ENCODE measurements at regions not wholly inside any gene's neighbourhood (a gene's known extent, or its start where the extent isn't known, plus 50 kb on each side); places are given as distances from the start of the nearest gene placed in this dataset.

DNA sequence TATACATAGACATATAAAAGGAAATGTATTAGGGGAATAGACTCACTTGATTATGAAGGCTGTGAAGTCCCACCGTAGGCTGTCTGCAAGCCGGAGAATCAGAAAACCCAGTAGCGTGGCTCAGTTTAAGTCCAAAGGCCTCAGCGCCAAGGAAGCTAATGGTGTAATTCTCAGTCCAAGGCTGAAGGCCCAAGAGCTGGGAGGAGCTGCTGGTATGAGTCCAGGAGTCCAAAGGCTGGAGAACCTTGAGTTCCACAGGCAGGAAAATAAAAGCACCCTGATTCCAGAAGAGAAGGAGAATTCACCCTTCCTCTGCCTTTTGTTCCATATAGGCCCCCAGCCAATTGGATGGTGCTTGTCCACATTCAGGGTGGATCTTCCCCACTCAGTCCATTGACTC lies 166.2 kb upstream of the TAC1 start (continued):
- TF ChIP-seq GABPA (IDR thresholded peaks at IDR 0.05 in 1 of 2, conservative IDR thresholded peaks at IDR 0.05 in 1 of 2) (no peak), RAD21 (IDR thresholded peaks at IDR 0.05) (no peak), SP1 (IDR thresholded peaks at IDR 0.05) (no peak)
- TF ChIP-seq, protein P1, sequence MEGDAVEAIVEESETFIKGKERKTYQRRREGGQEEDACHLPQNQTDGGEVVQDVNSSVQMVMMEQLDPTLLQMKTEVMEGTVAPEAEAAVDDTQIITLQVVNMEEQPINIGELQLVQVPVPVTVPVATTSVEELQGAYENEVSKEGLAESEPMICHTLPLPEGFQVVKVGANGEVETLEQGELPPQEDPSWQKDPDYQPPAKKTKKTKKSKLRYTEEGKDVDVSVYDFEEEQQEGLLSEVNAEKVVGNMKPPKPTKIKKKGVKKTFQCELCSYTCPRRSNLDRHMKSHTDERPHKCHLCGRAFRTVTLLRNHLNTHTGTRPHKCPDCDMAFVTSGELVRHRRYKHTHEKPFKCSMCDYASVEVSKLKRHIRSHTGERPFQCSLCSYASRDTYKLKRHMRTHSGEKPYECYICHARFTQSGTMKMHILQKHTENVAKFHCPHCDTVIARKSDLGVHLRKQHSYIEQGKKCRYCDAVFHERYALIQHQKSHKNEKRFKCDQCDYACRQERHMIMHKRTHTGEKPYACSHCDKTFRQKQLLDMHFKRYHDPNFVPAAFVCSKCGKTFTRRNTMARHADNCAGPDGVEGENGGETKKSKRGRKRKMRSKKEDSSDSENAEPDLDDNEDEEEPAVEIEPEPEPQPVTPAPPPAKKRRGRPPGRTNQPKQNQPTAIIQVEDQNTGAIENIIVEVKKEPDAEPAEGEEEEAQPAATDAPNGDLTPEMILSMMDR (IDR thresholded peaks at IDR 0.05; ENCODE audit: low read depth, low read length, missing input control) = no peak
- TF ChIP-seq, protein P2, sequence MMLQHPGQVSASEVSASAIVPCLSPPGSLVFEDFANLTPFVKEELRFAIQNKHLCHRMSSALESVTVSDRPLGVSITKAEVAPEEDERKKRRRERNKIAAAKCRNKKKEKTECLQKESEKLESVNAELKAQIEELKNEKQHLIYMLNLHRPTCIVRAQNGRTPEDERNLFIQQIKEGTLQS (IDR thresholded peaks at IDR 0.05) = no peak
- TF ChIP-seq, protein P3, sequence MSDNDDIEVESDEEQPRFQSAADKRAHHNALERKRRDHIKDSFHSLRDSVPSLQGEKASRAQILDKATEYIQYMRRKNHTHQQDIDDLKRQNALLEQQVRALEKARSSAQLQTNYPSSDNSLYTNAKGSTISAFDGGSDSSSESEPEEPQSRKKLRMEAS (IDR thresholded peaks at IDR 0.05) = no peak

DNA sequence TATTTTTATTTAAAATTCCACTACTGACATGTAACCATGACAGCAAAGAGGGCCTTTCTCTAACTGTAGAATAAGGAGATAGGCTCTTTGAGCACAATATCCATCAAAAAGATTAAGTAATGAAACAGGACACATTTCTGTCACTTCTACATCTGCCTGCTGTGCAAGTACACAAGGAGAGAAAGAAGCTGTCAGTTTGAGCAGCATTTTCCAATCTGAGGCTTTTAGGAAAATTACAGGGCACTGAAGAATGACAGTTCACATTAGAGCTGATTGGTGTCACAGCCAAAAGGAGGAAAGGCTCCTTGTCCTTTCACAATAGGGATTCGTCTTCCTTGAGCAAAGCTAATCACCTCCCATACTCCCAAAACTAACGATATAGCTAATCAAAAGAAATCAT lies 158.8 kb upstream of the TAC1 start:
- no peaks in the 10 kb centered on the region for H3K36me3 ChIP-seq (ENCODE audit: control insufficient read depth in 4 of 4, insufficient read depth in 3 of 4, low read depth in 1 of 4, low read length in 3 of 4)
- TF ChIP-seq NR2F2 (IDR thresholded peaks at IDR 0.05) (no peak), RAD21 (IDR thresholded peaks at IDR 0.05) (no peak), RXRA (IDR thresholded peaks at IDR 0.05) (no peak), SP1 (IDR thresholded peaks at IDR 0.05) (no peak), GABPA (IDR thresholded peaks at IDR 0.05 in 1 of 2, conservative IDR thresholded peaks at IDR 0.05 in 1 of 2) (no peak), YY1 (IDR thresholded peaks at IDR 0.05) (no peak), EGR1 (IDR thresholded peaks at IDR 0.05; ENCODE audit: low read depth in 2 of 2) (no peak), HNF4A (conservative IDR thresholded peaks at IDR 0.05) (no peak), TAF1 (conservative IDR thresholded peaks at IDR 0.05) (no peak)
- TF ChIP-seq, protein P1 (IDR thresholded peaks at IDR 0.05; ENCODE audit: low read depth, low read length, missing input control) = no peak
- TF ChIP-seq, protein P4, sequence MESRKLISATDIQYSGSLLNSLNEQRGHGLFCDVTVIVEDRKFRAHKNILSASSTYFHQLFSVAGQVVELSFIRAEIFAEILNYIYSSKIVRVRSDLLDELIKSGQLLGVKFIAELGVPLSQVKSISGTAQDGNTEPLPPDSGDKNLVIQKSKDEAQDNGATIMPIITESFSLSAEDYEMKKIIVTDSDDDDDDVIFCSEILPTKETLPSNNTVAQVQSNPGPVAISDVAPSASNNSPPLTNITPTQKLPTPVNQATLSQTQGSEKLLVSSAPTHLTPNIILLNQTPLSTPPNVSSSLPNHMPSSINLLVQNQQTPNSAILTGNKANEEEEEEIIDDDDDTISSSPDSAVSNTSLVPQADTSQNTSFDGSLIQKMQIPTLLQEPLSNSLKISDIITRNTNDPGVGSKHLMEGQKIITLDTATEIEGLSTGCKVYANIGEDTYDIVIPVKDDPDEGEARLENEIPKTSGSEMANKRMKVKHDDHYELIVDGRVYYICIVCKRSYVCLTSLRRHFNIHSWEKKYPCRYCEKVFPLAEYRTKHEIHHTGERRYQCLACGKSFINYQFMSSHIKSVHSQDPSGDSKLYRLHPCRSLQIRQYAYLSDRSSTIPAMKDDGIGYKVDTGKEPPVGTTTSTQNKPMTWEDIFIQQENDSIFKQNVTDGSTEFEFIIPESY (IDR thresholded peaks at IDR 0.05) = no peak
- TF ChIP-seq, protein P3 (IDR thresholded peaks at IDR 0.05) = no peak
- TF ChIP-seq, protein P2 (IDR thresholded peaks at IDR 0.05) = no peak
- H3K27me3 ChIP-seq (ENCODE audit: control insufficient read depth in 4 of 4, insufficient read depth in 4 of 4, low read length in 3 of 4) = no peaks in the 10 kb centered on the region
- H3K9ac ChIP-seq (ENCODE audit: low read depth in 1 of 2, low read length in 2 of 2) = no peak overlapping the region
- H3K4me3 ChIP-seq (ENCODE audit: low read depth in 1 of 3, low read length in 3 of 3) = no peak overlapping the region
- no peak overlapping the region for H3K27ac ChIP-seq (ENCODE audit: low read depth in 1 of 2, low read length in 2 of 2)
- H3K9me3 ChIP-seq (ENCODE audit: control insufficient read depth in 4 of 4, low read length in 3 of 4) = no peaks in the 10 kb centered on the region
- no peak for DNase-seq (ENCODE audit: low spot score)
- WGBS = 73% methylated on average over 2 of the region's 2 CpGs
- H3K4me1 ChIP-seq (ENCODE audit: control insufficient read depth in 4 of 4, insufficient read depth in 4 of 4, low read length in 3 of 4) = no peaks in the 10 kb centered on the region

All from liver (tissue), 8 donors.